GM23248 (cell line): ENCODE measurements at regions not wholly inside any gene's neighbourhood (a gene's known extent, or its start where the extent isn't known, plus 50 kb on each side); places are given as distances from the start of the nearest gene placed in this dataset.
A peak's percentile ranks its signal among the peaks of the same experiment; 100 is the strongest.
"Not testable (repeated sequence)": the region's sequence is repeated elsewhere in the genome, so short reads cannot be mapped to it uniquely, and the experiment has no call there.

Source experiments
- DNase-seq: peaks from one replicate; pipeline ENCODE4 v3.0.0-alpha.2; 2015
- H2AFZ ChIP-seq: fragments of 200-600 bp; sonication (generic); 2 replicates; pipeline ENCODE4 v1.6.1; 2016; ENCODE audit warnings: antibody characterized with exemption
- H3F3A ChIP-seq: fragments of 200-600 bp; sonication (generic); 2 replicates; pipeline ENCODE4 v1.6.1; 2016; ENCODE audit warnings: mild to moderate bottlenecking, antibody characterized with exemption, mixed run types; ENCODE audit not compliant: insufficient read depth
- H3K27ac ChIP-seq: fragments of 200-600 bp; sonication (generic); 2 replicates; pipeline ENCODE4 v1.5.1; 2016; ENCODE audit warnings: mild to moderate bottlenecking
- H3K27me3 ChIP-seq: fragments of 200-600 bp; sonication (generic); replicated peaks from 2 replicates; pipeline ENCODE4 v1.6.1; 2016; ENCODE audit warnings: mild to moderate bottlenecking; ENCODE audit not compliant: insufficient read depth
- H3K36me3 ChIP-seq: fragments of 200-600 bp; sonication (generic); 2 replicates; pipeline ENCODE4 v1.6.1; 2016; ENCODE audit warnings: low read depth, mild to moderate bottlenecking
- H3K4me1 ChIP-seq: fragments of 200-600 bp; sonication (generic); 2 replicates; pipeline ENCODE4 v1.6.1; 2016; ENCODE audit warnings: mild to moderate bottlenecking; ENCODE audit not compliant: insufficient read depth
- H3K4me2 ChIP-seq: fragments of 200-600 bp; sonication (generic); one replicate; pipeline ENCODE4 v1.6.1; 2016; ENCODE audit warnings: mild to moderate bottlenecking; ENCODE audit not compliant: unreplicated experiment
- H3K4me3 ChIP-seq: fragments of 200-600 bp; sonication (generic); 2 replicates; pipeline ENCODE4 v1.5.1; 2016; ENCODE audit warnings: mild to moderate bottlenecking
- H3K79me2 ChIP-seq: fragments of 200-600 bp; sonication (generic); 2 replicates; pipeline ENCODE4 v1.6.1; 2016; ENCODE audit warnings: mild to moderate bottlenecking; ENCODE audit not compliant: insufficient read depth
- H3K9ac ChIP-seq: fragments of 200-600 bp; sonication (generic); 2 replicates; pipeline ENCODE4 v1.6.1; 2016; ENCODE audit warnings: mild to moderate bottlenecking
- H3K9me2 ChIP-seq: fragments of 200-600 bp; sonication (generic); 2 replicates; pipeline ENCODE4 v1.6.1; 2016; ENCODE audit warnings: mixed run types, mild to moderate bottlenecking, moderate library complexity; ENCODE audit not compliant: insufficient read depth
- H3K9me3 ChIP-seq: fragments of 200-600 bp; sonication (generic); one replicate; pipeline ENCODE4 v1.6.1; 2017; ENCODE audit warnings: low read depth
- H4K20me1 ChIP-seq: fragments of 200-600 bp; sonication (generic); 2 replicates; pipeline ENCODE4 v1.6.0; 2016; ENCODE audit not compliant: insufficient read depth
- EZH2 ChIP-seq: fragments of 200-600 bp; sonication (generic); IDR thresholded peaks from 2 replicates; pipeline ENCODE4 v1.6.1; 2018; ENCODE audit warnings: antibody characterized with exemption, mild to moderate bottlenecking; ENCODE audit not compliant: insufficient read depth, poor library complexity, severe bottlenecking
- EZH2phosphoT487 ChIP-seq: fragments of 200-600 bp; sonication (generic); IDR thresholded peaks from 2 replicates; pipeline ENCODE4 v1.6.1; 2018; ENCODE audit warnings: antibody characterized with exemption, moderate library complexity, mild to moderate bottlenecking, low read depth; ENCODE audit not compliant: insufficient read depth
- WGBS, 2 experiments: methylation state at CpG; one replicate each; pipeline ENCODE4 v1.1.6; 2015 to 2017; ENCODE audit warnings: low lambda C conversion rate in 2 of 2, low coverage in 1 of 2; ENCODE audit errors: missing lambda C conversion rate in 2 of 2; 5-methylcytosine and 5-hydroxymethylcytosine counted together
- in situ Hi-C: fragments of 300-500 bp; cut with MboI; formaldehyde crosslinking; loops from 2 replicates; pipeline ENCODE4 v1.15.0; 2020

DNA sequence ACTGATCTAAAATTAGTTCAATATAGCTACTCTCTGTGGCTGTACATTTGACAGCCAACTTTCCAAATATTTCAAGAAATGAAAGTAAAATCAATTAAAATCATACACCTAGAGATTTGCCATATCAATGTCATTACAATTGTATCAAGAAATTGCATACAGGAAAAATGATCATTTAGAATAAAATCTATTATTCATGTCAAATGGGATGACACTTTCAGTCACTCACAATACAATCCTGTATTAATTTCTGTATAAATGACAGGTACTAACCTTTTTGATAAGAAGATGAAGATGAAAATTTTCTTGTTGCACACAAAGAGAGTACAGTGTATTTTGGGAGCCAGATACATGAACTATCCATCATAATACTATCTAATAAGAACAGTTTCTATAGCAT, 1588.9 kb upstream of the PRMT6 start:
- H3K4me2 ChIP-seq: no peak overlapping the region
- H3K36me3 ChIP-seq: no peaks in the 10 kb centered on the region
- no peak overlapping the region for H3K4me3 ChIP-seq
- in situ Hi-C loops: no loop called here
- TF ChIP-seq EZH2phosphoT487 (no peak), EZH2 (no peak)
- no peak for DNase-seq
- no peaks in the 10 kb centered on the region for H3F3A ChIP-seq
- no peak overlapping the region for H3K9ac ChIP-seq
- no peak overlapping the region for H3K27ac ChIP-seq
- H3K9me3 ChIP-seq: no peaks in the 10 kb centered on the region
- H4K20me1 ChIP-seq: no peaks in the 10 kb centered on the region
- no peaks in the 10 kb centered on the region for H3K27me3 ChIP-seq
- H2AFZ ChIP-seq: no peak overlapping the region
- no peaks in the 10 kb centered on the region for H3K9me2 ChIP-seq
- no peaks in the 10 kb centered on the region for H3K79me2 ChIP-seq
- no peaks in the 10 kb centered on the region for H3K4me1 ChIP-seq

DNA sequence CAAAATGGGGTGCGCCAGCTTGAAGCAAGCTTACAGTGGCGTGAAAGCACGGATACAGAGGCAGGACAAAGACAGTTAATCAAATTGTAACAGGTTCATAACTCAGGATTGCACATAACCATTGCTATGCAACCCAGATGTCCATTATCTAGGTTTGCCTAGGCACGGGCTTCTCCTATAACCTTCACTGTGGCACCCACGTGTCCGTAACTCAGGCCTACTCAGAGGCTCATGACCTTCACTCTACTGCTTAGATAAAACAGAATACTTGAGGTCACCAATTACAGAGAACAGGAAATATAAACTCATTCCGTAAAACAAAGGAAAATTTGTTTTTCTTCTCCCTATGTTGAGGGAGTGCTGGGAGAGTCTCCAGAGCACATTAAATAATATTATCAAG, 1585.9 kb upstream of the PRMT6 start:
- H2AFZ ChIP-seq, H3F3A ChIP-seq, H3K4me1 ChIP-seq, H3K79me2 ChIP-seq, H4K20me1 ChIP-seq, H3K4me2 ChIP-seq, H3K36me3 ChIP-seq, H3K9ac ChIP-seq, H3K27ac ChIP-seq, DNase-seq, H3K9me2 ChIP-seq, H3K4me3 ChIP-seq, H3K9me3 ChIP-seq, in situ Hi-C loops, H3K27me3 ChIP-seq: not testable (repeated sequence)
- 30 to 31% methylated on average over 7 of the region's 7 CpGs for WGBS, 2 experiments

DNA sequence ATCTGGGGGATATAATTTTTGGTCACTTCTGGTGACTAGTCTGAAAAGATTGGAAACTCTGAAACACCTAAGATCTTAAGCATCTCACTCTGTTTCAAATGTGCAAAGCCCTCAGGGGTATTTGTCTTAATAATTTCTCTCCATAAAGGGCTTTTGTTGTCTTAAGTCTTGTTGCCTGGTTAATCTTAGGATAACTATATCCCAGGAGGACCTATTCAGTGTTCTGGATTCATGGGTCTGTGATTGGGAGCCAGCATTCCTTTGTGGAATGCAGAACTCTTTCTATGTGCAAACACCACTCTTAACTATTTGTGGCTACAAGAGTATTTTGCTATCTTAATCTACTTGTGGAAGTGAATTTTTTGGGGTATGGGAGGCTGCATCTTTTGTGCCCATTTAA, 1573.0 kb upstream of the PRMT6 start:
- Histone ChIP-seq H2AFZ (peak overlapping the region; percentile 71), H3K4me2 (peak overlapping the region; percentile 28), H3K9me3 (peaks cover 3% of the 10 kb centered on the region), H3F3A (peaks cover 21% of the 10 kb centered on the region; the same call in 1 of the 2 replicates), H3K9me2 (no peaks in the 10 kb centered on the region), H3K4me3 (peak overlapping the region; percentile 32), H3K9ac (no peak overlapping the region), H3K27me3 (no peaks in the 10 kb centered on the region), H3K4me1 (peaks cover 27% of the 10 kb centered on the region), H3K36me3 (no peaks in the 10 kb centered on the region), H3K79me2 (no peaks in the 10 kb centered on the region), H3K27ac (peak overlapping the region; percentile 81), H4K20me1 (no peaks in the 10 kb centered on the region)
- in situ Hi-C loops: no loop called here
- TF ChIP-seq EZH2 (no peak), EZH2phosphoT487 (no peak)
- peak; percentile 23 for DNase-seq

DNA sequence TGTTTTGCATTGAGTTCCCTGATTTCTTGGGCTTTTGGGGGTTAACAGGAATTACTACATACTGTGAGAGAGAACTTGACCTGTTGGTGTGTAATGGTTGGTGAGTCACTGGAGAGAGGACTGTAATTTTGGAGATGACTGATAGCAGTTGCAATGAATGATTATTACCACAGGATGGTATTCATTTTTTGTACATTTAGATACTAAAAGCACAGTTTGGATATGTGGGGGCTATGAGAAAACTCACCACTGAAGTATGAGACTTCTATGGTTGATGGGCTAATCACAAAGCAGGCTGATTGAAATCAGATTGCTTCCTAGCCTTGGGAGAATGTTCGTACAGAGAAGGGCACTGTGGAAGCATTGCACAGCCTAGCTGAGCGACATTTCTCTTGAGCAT, 1571.3 kb upstream of the PRMT6 start:
- Histone ChIP-seq H3K36me3 (no peaks in the 10 kb centered on the region), H3K4me2 (peak overlapping the region; percentile 31), H3K4me1 (peaks cover 27% of the 10 kb centered on the region), H3K9me2 (no peaks in the 10 kb centered on the region), H4K20me1 (no peaks in the 10 kb centered on the region), H3F3A (peaks cover 21% of the 10 kb centered on the region; the same call in 1 of the 2 replicates), H3K9ac (0 out of 2 replicates have a peak overlapping the region, but pooled peaks have one; percentile 22), H2AFZ (peak overlapping the region; percentile 71), H3K27ac (peak overlapping the region; percentile 81), H3K4me3 (no peak overlapping the region), H3K27me3 (no peaks in the 10 kb centered on the region), H3K9me3 (peaks cover 3% of the 10 kb centered on the region), H3K79me2 (no peaks in the 10 kb centered on the region)
- peak; percentile 77 for DNase-seq
- 16 to 20% methylated on average over 2 of the region's 2 CpGs for WGBS, 2 experiments
- TF ChIP-seq EZH2phosphoT487 (no peak), EZH2 (no peak)
- in situ Hi-C loops: no loop called here

DNA sequence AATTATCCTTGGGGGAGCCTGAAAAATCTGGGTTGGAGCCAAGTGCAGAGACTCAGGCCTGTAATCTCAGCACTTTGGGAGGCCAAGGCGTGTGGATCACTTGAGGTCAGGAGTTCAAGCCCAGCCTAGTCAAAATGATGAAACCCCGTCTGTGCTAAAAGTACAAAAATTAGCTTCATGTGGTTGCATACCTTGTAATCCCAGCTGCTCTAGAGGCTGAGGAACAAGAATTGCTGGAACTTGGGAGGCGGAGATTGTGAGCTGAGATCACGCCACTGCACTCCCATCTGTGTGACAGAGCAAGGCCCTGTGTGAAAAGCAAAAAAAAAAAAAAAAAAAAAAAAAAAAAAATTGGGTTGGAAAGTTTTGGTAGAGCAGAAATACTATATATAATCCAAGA, 1563.6 kb upstream of the PRMT6 start:
- Histone ChIP-seq H4K20me1 (no peaks in the 10 kb centered on the region), H3K4me3 (no peak overlapping the region), H3K27ac (no peak overlapping the region), H3F3A (no peaks in the 10 kb centered on the region), H3K27me3 (no peaks in the 10 kb centered on the region), H3K36me3 (no peaks in the 10 kb centered on the region), H3K9ac (no peak overlapping the region), H2AFZ (no peak overlapping the region), H3K4me2 (no peak overlapping the region), H3K9me3 (no peaks in the 10 kb centered on the region), H3K9me2 (no peaks in the 10 kb centered on the region), H3K79me2 (no peaks in the 10 kb centered on the region), H3K4me1 (no peaks in the 10 kb centered on the region)
- TF ChIP-seq EZH2 (no peak), EZH2phosphoT487 (no peak)
- WGBS, 2 experiments: 7 to 13% methylated on average over 4 of the region's 4 CpGs
- in situ Hi-C loops: no loop called here
- DNase-seq: peak; percentile 50
